CD4-positive, alpha-beta T cell (primary cell): ENCODE measurements at regions not wholly inside any gene's neighbourhood (a gene's known extent, or its start where the extent isn't known, plus 50 kb on each side); places are given as distances from the start of the nearest gene placed in this dataset.

Experiments
- ATAC-seq: fragments of 200-7000 bp; cut with Tn5 transposase; one replicate; pipeline ENCODE4 v1.10.0; 2022; ENCODE audit warnings: mild to moderate bottlenecking; ENCODE audit not compliant: poor library complexity
- CTCF ChIA-PET: fragments of 350-600 bp; sonication (Branson Sonifier 250); formaldehyde crosslinking; loops from one replicate; lab custom pipeline; 2021; ENCODE audit warnings: antibody characterized with exemption, inconsistent platforms; lab: Charles Lee
- POLR2A ChIA-PET: fragments of 350-600 bp; sonication (Branson Sonifier 250); formaldehyde crosslinking; loops from one replicate; lab custom pipeline; 2021; ENCODE audit warnings: antibody characterized with exemption, inconsistent platforms; lab: Charles Lee
- DNase-seq, 14 experiments: peaks; one replicate each; pipeline ENCODE4 v3.0.0-alpha.2; 2013 to 2020; ENCODE audit warnings: mixed read lengths in 2 of 14
- H3K27ac ChIP-seq, 2 donors: one replicate each; pipeline versions ENCODE4 v1.5.1 to v1.7.0; 2013; ENCODE audit warnings: low read length in 2 of 2, low read depth in 1 of 2, mild to moderate bottlenecking in 1 of 2
- H3K27me3 ChIP-seq, 2 experiments: 1 replicate in 1 of 2; 2 replicates in 1 of 2; pipeline versions ENCODE4 v1.6.1 to v1.7.0; 2013; ENCODE audit warnings: low read length in 2 of 2, control low read depth in 1 of 2, mild to moderate bottlenecking in 1 of 2, moderate library complexity in 1 of 2; ENCODE audit not compliant: insufficient read depth in 2 of 2, control insufficient read depth in 1 of 2
- H3K36me3 ChIP-seq: one replicate; pipeline ENCODE4 v1.6.1; 2013; ENCODE audit warnings: low read length, control low read depth; ENCODE audit not compliant: insufficient read depth
- H3K4me1 ChIP-seq: one replicate; pipeline ENCODE4 v1.6.1; 2013; ENCODE audit warnings: low read length, control low read depth; ENCODE audit not compliant: insufficient read depth
- H3K4me3 ChIP-seq: one replicate; pipeline ENCODE4 v1.5.1; 2013; ENCODE audit warnings: mild to moderate bottlenecking, low read length, moderate library complexity
- H3K9me3 ChIP-seq, 2 experiments: 1 replicate in 1 of 2; 2 replicates in 1 of 2; pipeline versions ENCODE4 v1.6.1 to v1.7.0; 2013; ENCODE audit warnings: low read length in 2 of 2, mild to moderate bottlenecking in 2 of 2, control low read depth in 1 of 2, moderate library complexity in 1 of 2; ENCODE audit not compliant: control insufficient read depth in 1 of 2, insufficient read depth in 1 of 2
- H3K27ac Mint-ChIP-seq: one replicate; pipeline ENCODE4 v1.8.0; 2020; ENCODE audit warnings: mixed read lengths
- H3K27me3 Mint-ChIP-seq: one replicate; pipeline ENCODE4 v1.8.0; 2021; ENCODE audit warnings: mixed read lengths
- H3K36me3 Mint-ChIP-seq: one replicate; pipeline ENCODE4 v1.8.0; 2021; ENCODE audit warnings: low read depth, mixed read lengths
- H3K4me1 Mint-ChIP-seq: one replicate; pipeline ENCODE4 v1.8.0; 2021; ENCODE audit warnings: low read depth, mixed read lengths
- H3K4me3 Mint-ChIP-seq: one replicate; pipeline ENCODE4 v1.8.0; 2020; ENCODE audit warnings: mild to moderate bottlenecking, mixed read lengths
- H3K9me3 Mint-ChIP-seq: one replicate; pipeline ENCODE4 v1.8.0; 2020; ENCODE audit warnings: mixed read lengths
- intact Hi-C, 2 experiments: fragments of 100-400 bp; cut with DNase I in 1 of 2; cut with micrococcal nuclease in 1 of 2; formaldehyde crosslinking; loops; one replicate each; pipeline versions ENCODE4 v1.15.1 to v1.9.0; 2023 to 2025; cut with DNase I, micrococcal nuclease
- TF ChIP-seq, protein P1 (sequence below): fragments of 200-600 bp; IDR thresholded peaks from one replicate; pipeline ENCODE4 v1.8.0; 2022; ENCODE audit warnings: antibody characterized with exemption, mild to moderate bottlenecking

DNA sequence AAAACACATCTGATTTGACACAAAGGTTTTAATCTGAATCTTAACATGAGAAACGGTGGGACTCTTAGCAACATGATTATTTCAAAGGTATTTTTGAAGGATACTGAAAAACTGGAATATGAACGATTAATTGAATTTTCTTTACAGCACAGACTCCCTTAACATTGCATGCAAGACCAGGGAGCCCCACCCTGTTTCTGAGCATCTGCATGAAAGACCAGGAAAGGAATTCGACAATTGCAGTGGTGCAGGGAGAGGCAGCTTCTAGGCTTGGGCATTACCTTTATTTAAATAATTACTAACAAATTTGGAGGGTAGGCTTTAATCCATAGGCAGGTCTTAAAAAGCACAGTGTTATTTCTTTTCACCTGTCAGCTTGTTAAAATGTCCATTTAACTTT lies 240.6 kb upstream of the TOPAZ1 start:
- TF ChIP-seq, protein P1, sequence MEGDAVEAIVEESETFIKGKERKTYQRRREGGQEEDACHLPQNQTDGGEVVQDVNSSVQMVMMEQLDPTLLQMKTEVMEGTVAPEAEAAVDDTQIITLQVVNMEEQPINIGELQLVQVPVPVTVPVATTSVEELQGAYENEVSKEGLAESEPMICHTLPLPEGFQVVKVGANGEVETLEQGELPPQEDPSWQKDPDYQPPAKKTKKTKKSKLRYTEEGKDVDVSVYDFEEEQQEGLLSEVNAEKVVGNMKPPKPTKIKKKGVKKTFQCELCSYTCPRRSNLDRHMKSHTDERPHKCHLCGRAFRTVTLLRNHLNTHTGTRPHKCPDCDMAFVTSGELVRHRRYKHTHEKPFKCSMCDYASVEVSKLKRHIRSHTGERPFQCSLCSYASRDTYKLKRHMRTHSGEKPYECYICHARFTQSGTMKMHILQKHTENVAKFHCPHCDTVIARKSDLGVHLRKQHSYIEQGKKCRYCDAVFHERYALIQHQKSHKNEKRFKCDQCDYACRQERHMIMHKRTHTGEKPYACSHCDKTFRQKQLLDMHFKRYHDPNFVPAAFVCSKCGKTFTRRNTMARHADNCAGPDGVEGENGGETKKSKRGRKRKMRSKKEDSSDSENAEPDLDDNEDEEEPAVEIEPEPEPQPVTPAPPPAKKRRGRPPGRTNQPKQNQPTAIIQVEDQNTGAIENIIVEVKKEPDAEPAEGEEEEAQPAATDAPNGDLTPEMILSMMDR, result no peak
- Mint-ChIP-seq H3K4me1 (peaks cover 28% of the 10 kb centered on the region), H3K4me3 (no peak overlapping the region), H3K27ac (no peak overlapping the region), H3K27me3 (peaks cover 91% of the 10 kb centered on the region), H3K36me3 (no peaks in the 10 kb centered on the region), H3K9me3 (no peaks in the 10 kb centered on the region)
- Histone ChIP-seq H3K9me3 (peaks cover 0 to 28% of the 10 kb centered on the region in 2 experiments), H3K27me3 (peaks cover 47 to 87% of the 10 kb centered on the region in 2 experiments), H3K4me1 (peaks cover 29% of the 10 kb centered on the region), H3K27ac (no peak overlapping the region), H3K4me3 (no peak overlapping the region), H3K36me3 (no peaks in the 10 kb centered on the region)
- no peak for DNase-seq
- ATAC-seq, result no peak
- CTCF ChIA-PET, result no interaction called here
- intact Hi-C loops, result no loop called here
- POLR2A ChIA-PET, result no interaction called here

GRCh38 chr3:44003801-44004200 lies 237.9 kb upstream of the TOPAZ1 start:
- peaks cover 75% of the 10 kb centered on the region for H3K27me3 Mint-ChIP-seq
- POLR2A ChIA-PET, result no interaction called here
- no peak for ATAC-seq

GRCh38 chr3:44011680-44012079 lies 230.0 kb upstream of the TOPAZ1 start:
- H3K4me1 Mint-ChIP-seq, result no peaks in the 10 kb centered on the region
- no peak overlapping the region for H3K4me3 ChIP-seq
- TF ChIP-seq, protein P1, result no peak
- no peak overlapping the region for H3K27ac Mint-ChIP-seq
- H3K36me3 ChIP-seq, result no peaks in the 10 kb centered on the region
- peaks cover 50% of the 10 kb centered on the region for H3K27me3 Mint-ChIP-seq
- no peaks in the 10 kb centered on the region for H3K4me1 ChIP-seq
- no peak for DNase-seq
- H3K27ac ChIP-seq, result no peak overlapping the region
- H3K9me3 ChIP-seq, result no peaks in the 10 kb centered on the region
- ChIA-PET POLR2A (no interaction called here), CTCF (no interaction called here)
- no peak for ATAC-seq
- intact Hi-C loops, result no loop called here
- peaks cover 5% of the 10 kb centered on the region in 2 experiments for H3K27me3 ChIP-seq
- H3K9me3 Mint-ChIP-seq, result no peaks in the 10 kb centered on the region
- H3K4me3 Mint-ChIP-seq, result no peak overlapping the region
- no peaks in the 10 kb centered on the region for H3K36me3 Mint-ChIP-seq

More at GRCh38 chr3:44003801-44004200, 237.9 kb upstream of the TOPAZ1 start:
- Mint-ChIP-seq H3K9me3 (no peaks in the 10 kb centered on the region), H3K4me3 (no peak overlapping the region), H3K27ac (no peak overlapping the region), H3K36me3 (no peaks in the 10 kb centered on the region), H3K4me1 (peaks cover under 1% of the 10 kb centered on the region)
- Histone ChIP-seq H3K27ac (no peak overlapping the region), H3K4me3 (no peak overlapping the region), H3K36me3 (no peaks in the 10 kb centered on the region), H3K9me3 (peaks cover 0 to 7% of the 10 kb centered on the region in 2 experiments), H3K27me3 (peaks cover 20 to 63% of the 10 kb centered on the region in 2 experiments), H3K4me1 (peaks cover 2% of the 10 kb centered on the region)
- no peak for DNase-seq
- CTCF ChIA-PET, result no interaction called here
- TF ChIP-seq, protein P1, result no peak
- intact Hi-C loops, result no loop called here
